Keratinocyte (primary cell): ENCODE measurements at regions not wholly inside any gene's neighbourhood (a gene's known extent, or its start where the extent isn't known, plus 50 kb on each side); places are given as distances from the start of the nearest gene placed in this dataset.
A peak's percentile ranks its signal among the peaks of the same experiment; 100 is the strongest.

Source experiments
- DNase-seq: peaks from one replicate; pipeline ENCODE4 v3.0.0-alpha.2; 2011; ENCODE audit warnings: low read depth, missing footprints, low spot score
- FAIRE-seq: peaks from 2 replicates; lab custom pipeline; 2011; peaks lifted over from hg19 to GRCh38; lab: Jason Lieb, UNC
- H2AFZ ChIP-seq: 2 replicates; pipeline ENCODE4 v1.6.0; 2012; ENCODE audit warnings: low read length, control low read depth, inconsistent platforms; ENCODE audit not compliant: control insufficient read depth
- H3K27ac ChIP-seq: 2 replicates; pipeline ENCODE4 v1.5.1; 2011; ENCODE audit warnings: low read length; ENCODE audit not compliant: control insufficient read depth, insufficient read depth
- H3K27me3 ChIP-seq: 3 replicates; pipeline ENCODE4 v1.6.0; 2011; ENCODE audit warnings: low read length; ENCODE audit not compliant: control insufficient read depth, insufficient read depth; ENCODE audit errors: extremely low read depth
- H3K36me3 ChIP-seq, 2 experiments: 2 replicates in 1 of 2; 3 replicates in 1 of 2; pipeline ENCODE4 v1.5.1; 2011; ENCODE audit warnings: low read length in 2 of 2, mild to moderate bottlenecking in 1 of 2; ENCODE audit not compliant: control insufficient read depth in 2 of 2, insufficient read depth in 2 of 2; ENCODE audit errors: extremely low read depth in 1 of 2
- H3K4me1 ChIP-seq: 3 replicates; pipeline ENCODE4 v1.5.1; 2011; ENCODE audit warnings: low read length; ENCODE audit not compliant: control insufficient read depth, insufficient read depth; ENCODE audit errors: extremely low read depth
- H3K4me2 ChIP-seq: 3 replicates; pipeline ENCODE4 v1.6.0; 2011; ENCODE audit warnings: low read depth, low read length; ENCODE audit not compliant: control insufficient read depth, insufficient read depth; ENCODE audit errors: extremely low read depth
- H3K4me3 ChIP-seq, 3 experiments: fragments of 200-600 bp in 1 of 3; sonication (generic) in 1 of 3; 2 replicates in 2 of 3; 3 replicates in 1 of 3; pipeline ENCODE4 v1.5.1; 2011 to 2016; ENCODE audit warnings: low read length in 3 of 3, mild to moderate bottlenecking in 3 of 3, control low read depth in 2 of 3, inconsistent platforms in 1 of 3, low read depth in 1 of 3, mixed read lengths in 1 of 3, mixed run types in 1 of 3, moderate library complexity in 1 of 3; ENCODE audit not compliant: control insufficient read depth in 2 of 3, insufficient read depth in 2 of 3; ENCODE audit errors: extremely low read depth in 1 of 3
- H3K79me2 ChIP-seq: 2 replicates; pipeline ENCODE4 v1.6.0; 2012; ENCODE audit warnings: low read length; ENCODE audit not compliant: control insufficient read depth, insufficient read depth
- H3K9ac ChIP-seq: 3 replicates; pipeline ENCODE4 v1.6.0; 2011; ENCODE audit warnings: low read length; ENCODE audit not compliant: control insufficient read depth, insufficient read depth; ENCODE audit errors: extremely low read depth
- H3K9me1 ChIP-seq: 3 replicates; pipeline ENCODE4 v1.6.0; 2011; ENCODE audit warnings: low read length; ENCODE audit not compliant: control insufficient read depth, insufficient read depth; ENCODE audit errors: extremely low read depth
- H3K9me3 ChIP-seq: 2 replicates; pipeline ENCODE4 v1.5.1; 2012; ENCODE audit warnings: low read depth, low read length; ENCODE audit not compliant: control insufficient read depth
- H4K20me1 ChIP-seq: 3 replicates; pipeline ENCODE4 v1.6.0; 2011; ENCODE audit warnings: low read length; ENCODE audit not compliant: control insufficient read depth, insufficient read depth; ENCODE audit errors: extremely low read depth
- CTCF ChIP-seq, 3 experiments: IDR thresholded peaks in 1 of 3; conservative IDR thresholded peaks in 1 of 3; optimal IDR thresholded peaks in 1 of 3; 2 replicates in 2 of 3; 3 replicates in 1 of 3; pipeline versions ENCODE3 to v1.5.1; 2011; ENCODE audit warnings: low read length in 3 of 3, mild to moderate bottlenecking in 3 of 3, moderate library complexity in 2 of 3, control low read depth in 1 of 3, inconsistent platforms in 1 of 3; ENCODE audit not compliant: insufficient read depth in 2 of 3; ENCODE audit errors: extremely low read depth in 1 of 3
- EZH2 ChIP-seq: IDR thresholded peaks from one replicate; pipeline ENCODE4 v1.6.1; 2012; ENCODE audit warnings: inconsistent platforms, mild to moderate bottlenecking, low read length, moderate library complexity
- dilution Hi-C: fragments of 300-500 bp; cut with MboI; formaldehyde crosslinking; loops from one replicate; pipeline ENCODE4 v1.7.0; 2020; ENCODE audit warnings: low sequenced_read_pairs; ENCODE audit not compliant: extremely low pct_ligation_motif_present

- no peak overlapping the region for H2AFZ ChIP-seq
- dilution Hi-C loops: no loop called here
Measured at GRCh38 chr2:177106212-177106611, 106.4 kb upstream of the HNRNPA3 start.

GRCh38 chr2:177108890-177109289, 103.7 kb upstream of the HNRNPA3 start:
- Histone ChIP-seq H3K4me3 (no peak overlapping the region), H3K79me2 (no peaks in the 10 kb centered on the region), H2AFZ (no peak overlapping the region), H3K9me1 (no peaks in the 10 kb centered on the region), H3K27me3 (no peaks in the 10 kb centered on the region), H3K4me2 (no peak overlapping the region), H3K27ac (no peak overlapping the region), H3K9ac (no peak overlapping the region), H3K36me3 (no peaks in the 10 kb centered on the region), H4K20me1 (no peaks in the 10 kb centered on the region), H3K9me3 (no peaks in the 10 kb centered on the region), H3K4me1 (no peaks in the 10 kb centered on the region)
- dilution Hi-C loops: no loop called here
- no peak for TF ChIP-seq EZH2
- no peak for TF ChIP-seq CTCF (optimal IDR thresholded peaks at IDR 0.05 in 1 of 3, IDR thresholded peaks at IDR 0.05 in 1 of 3, conservative IDR thresholded peaks at IDR 0.05 in 1 of 3; ENCODE audit: extremely low read depth in 1 of 3, insufficient read depth in 2 of 3, low read length in 3 of 3)
- FAIRE-seq: no peak
- no peak for DNase-seq

More at GRCh38 chr2:177106212-177106611, 106.4 kb upstream of the HNRNPA3 start:
- FAIRE-seq: no peak
- H3K27me3 ChIP-seq: no peaks in the 10 kb centered on the region
- H3K27ac ChIP-seq: no peak overlapping the region
- H3K9me1 ChIP-seq: no peaks in the 10 kb centered on the region
- no peaks in the 10 kb centered on the region for H3K9me3 ChIP-seq
- H3K9ac ChIP-seq: no peak overlapping the region
- no peaks in the 10 kb centered on the region for H3K79me2 ChIP-seq
- H3K4me2 ChIP-seq: no peak overlapping the region
- no peaks in the 10 kb centered on the region for H3K4me1 ChIP-seq
- DNase-seq: no peak
- TF ChIP-seq CTCF (optimal IDR thresholded peaks at IDR 0.05 in 1 of 3, IDR thresholded peaks at IDR 0.05 in 1 of 3, conservative IDR thresholded peaks at IDR 0.05 in 1 of 3; ENCODE audit: extremely low read depth in 1 of 3, insufficient read depth in 2 of 3, low read length in 3 of 3) (peak; percentile 21 to 31 (median 24)), EZH2 (no peak)
- H3K4me3 ChIP-seq: no peak overlapping the region
- H4K20me1 ChIP-seq: no peaks in the 10 kb centered on the region
- H3K36me3 ChIP-seq: no peaks in the 10 kb centered on the region
